Fibroblast of skin of right biceps (primary cell): ENCODE measurements at regions not wholly inside any gene's neighbourhood (a gene's known extent, or its start where the extent isn't known, plus 50 kb on each side); places are given as distances from the start of the nearest gene placed in this dataset.
"Not testable (repeated sequence)": the region's sequence is repeated elsewhere in the genome, so short reads cannot be mapped to it uniquely, and the experiment has no call there.

Source experiments
- DNase-seq: peaks from one replicate; pipeline ENCODE4 v3.0.0-alpha.2; 2013

GRCh38 chr12:112616469-112617152 lies 174.9 kb upstream of the RPH3A start:
- no peak for DNase-seq

GRCh38 chr12:112617153-112617505 lies 174.4 kb upstream of the RPH3A start:
- DNase-seq = no peak

GRCh38 chr12:112627851-112628250 lies 163.7 kb upstream of the RPH3A start:
- no peak for DNase-seq

GRCh38 chr12:112631974-112632373 lies 159.6 kb upstream of the RPH3A start:
- DNase-seq = not testable (repeated sequence)

- DNase-seq = no peak
These were observed 156.5 kb upstream of the RPH3A start for GRCh38 chr12:112635036-112635435.

GRCh38 chr12:112638420-112638819 lies 153.1 kb upstream of the RPH3A start:
- no peak for DNase-seq

GRCh38 chr12:112645586-112645985 lies 146.0 kb upstream of the RPH3A start:
- no peak for DNase-seq

- DNase-seq = no peak
These were observed 135.4 kb upstream of the RPH3A start for GRCh38 chr12:112656141-112656540.

- peak; percentile 17 for DNase-seq
These were observed 127.0 kb upstream of the RPH3A start for GRCh38 chr12:112664569-112664968.

GRCh38 chr12:112665958-112666357 lies 125.6 kb upstream of the RPH3A start:
- no peak for DNase-seq

GRCh38 chr12:112671564-112671963 lies 120.0 kb upstream of the RPH3A start:
- DNase-seq = no peak

GRCh38 chr12:112674539-112674938 lies 117.0 kb upstream of the RPH3A start:
- DNase-seq = no peak

- DNase-seq = no peak
These were observed 115.0 kb upstream of the RPH3A start for GRCh38 chr12:112676507-112676906.

GRCh38 chr12:112677050-112677765 lies 114.3 kb upstream of the RPH3A start:
- no peak for DNase-seq

GRCh38 chr12:112680993-112681392 lies 110.6 kb upstream of the RPH3A start:
- no peak for DNase-seq

GRCh38 chr12:112682586-112682985 lies 109.0 kb upstream of the RPH3A start:
- no peak for DNase-seq

- no peak for DNase-seq
These were observed 106.8 kb upstream of the RPH3A start for GRCh38 chr12:112684742-112685141.

- no peak for DNase-seq
These were observed 106.2 kb upstream of the RPH3A start for GRCh38 chr12:112685321-112685720.

- peak; percentile 9 for DNase-seq
These were observed 105.2 kb upstream of the RPH3A start for GRCh38 chr12:112686373-112686772.

- DNase-seq = no peak
These were observed 97.5 kb upstream of the RPH3A start for GRCh38 chr12:112694065-112694464.

- DNase-seq = not testable (repeated sequence)
These were observed 94.1 kb upstream of the RPH3A start for GRCh38 chr12:112697441-112697840.

GRCh38 chr12:112705037-112705632 lies 86.4 kb upstream of the RPH3A start:
- DNase-seq = no peak

GRCh38 chr12:112710414-112710813 lies 81.1 kb upstream of the RPH3A start:
- DNase-seq = no peak

- no peak for DNase-seq
These were observed 80.5 kb upstream of the RPH3A start for GRCh38 chr12:112711026-112711425.
